ENCODE measurements at regions not wholly inside any gene's neighbourhood (a gene's known extent, or its start where the extent isn't known, plus 50 kb on each side); places are given as distances from the start of the nearest gene placed in this dataset.

DNA sequence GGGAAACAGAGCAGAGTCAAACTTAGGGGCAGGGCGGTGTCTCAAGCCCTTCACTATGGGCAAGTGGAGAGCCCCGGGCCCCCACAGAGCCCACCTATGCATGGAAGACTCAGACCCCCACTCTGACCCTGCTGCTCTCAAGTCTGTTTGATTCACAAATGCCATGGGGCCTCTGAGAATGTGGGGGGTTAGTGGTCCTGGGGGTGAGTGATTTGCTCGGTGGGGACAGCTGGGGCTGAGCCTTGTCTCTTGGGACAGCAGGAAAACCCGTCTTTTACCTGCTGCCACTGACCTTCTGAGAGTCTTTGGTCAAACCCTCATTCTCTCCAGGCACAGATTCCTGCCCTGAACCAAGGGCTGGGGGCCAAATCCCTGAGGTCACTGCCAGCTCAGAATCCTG lies 201.0 kb upstream of the RTL1 start:
- intact Hi-C loops (cut with DNase I) = no loop called here
- TF ChIP-seq CTCF (IDR thresholded peaks at IDR 0.05) = no peak
- Histone ChIP-seq H3K9ac (ENCODE audit: low read depth in 2 of 2, low read length in 2 of 2) (no peak overlapping the region), H3K4me1 (no peaks in the 10 kb centered on the region), H3K4me3 (no peak overlapping the region), H3K27me3 (no peaks in the 10 kb centered on the region), H3K27ac (no peak overlapping the region), H3K36me3 (no peaks in the 10 kb centered on the region), H3K9me3 (no peaks in the 10 kb centered on the region)
- no peak for DNase-seq

DNA sequence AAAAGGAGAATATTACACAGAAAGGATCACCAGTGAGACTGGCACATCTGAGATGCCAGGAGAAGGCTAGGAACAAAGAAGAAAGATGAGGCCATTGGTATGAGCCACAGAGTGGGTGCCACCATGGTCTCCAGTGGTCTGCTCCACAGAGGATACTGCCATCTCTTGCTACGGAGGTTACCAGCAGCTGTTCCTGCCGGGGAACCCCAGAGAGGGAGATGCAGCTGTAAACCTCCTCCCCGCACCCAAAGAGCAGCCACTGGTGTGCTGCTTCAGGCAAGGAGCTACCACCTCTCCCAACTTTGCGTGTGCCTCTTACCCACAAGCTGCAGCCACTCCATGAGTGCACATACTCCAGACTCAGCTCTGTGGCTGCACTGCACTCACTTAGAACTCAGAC lies 201.5 kb upstream of the RTL1 start:
- Histone ChIP-seq H3K4me3 (no peak overlapping the region), H3K27me3 (no peaks in the 10 kb centered on the region), H3K9me3 (no peaks in the 10 kb centered on the region), H3K27ac (no peak overlapping the region), H3K9ac (ENCODE audit: low read depth in 2 of 2, low read length in 2 of 2) (no peak overlapping the region), H3K36me3 (no peaks in the 10 kb centered on the region), H3K4me1 (no peaks in the 10 kb centered on the region)
- no peak for TF ChIP-seq CTCF (IDR thresholded peaks at IDR 0.05)
- DNase-seq = no peak
- intact Hi-C loops (cut with DNase I) = no loop called here

- no peak for TF ChIP-seq CTCF (IDR thresholded peaks at IDR 0.05)
- H3K27me3 ChIP-seq = no peaks in the 10 kb centered on the region
- no peaks in the 10 kb centered on the region for H3K36me3 ChIP-seq
- no peak overlapping the region for H3K4me3 ChIP-seq
- no peak overlapping the region for H3K27ac ChIP-seq
- H3K4me1 ChIP-seq = no peaks in the 10 kb centered on the region
- peak; percentile 12 for DNase-seq
- H3K9me3 ChIP-seq = no peaks in the 10 kb centered on the region
- H3K9ac ChIP-seq (ENCODE audit: low read depth in 2 of 2, low read length in 2 of 2) = no peak overlapping the region
- intact Hi-C loops (cut with DNase I) = no loop called here
These were observed 205.2 kb upstream of the RTL1 start for GRCh38 chr14:101108579-101109346.

DNA sequence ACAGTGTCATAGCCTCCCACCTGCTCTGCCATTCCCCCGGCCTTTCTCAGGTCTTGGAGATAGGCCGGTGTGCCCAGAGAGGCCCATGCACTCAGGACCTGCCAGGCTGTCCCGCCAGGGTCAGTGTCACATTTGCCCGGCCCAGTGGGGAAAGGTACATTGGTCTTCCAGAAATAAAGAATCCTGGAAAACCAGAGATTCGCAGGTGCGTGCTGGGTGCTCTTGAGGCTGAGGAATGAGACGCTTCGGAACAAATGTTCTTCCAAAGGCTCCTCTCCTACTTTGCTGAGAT lies 205.8 kb upstream of the RTL1 start:
- Histone ChIP-seq H3K27me3 (no peaks in the 10 kb centered on the region), H3K4me3 (no peak overlapping the region), H3K9me3 (no peaks in the 10 kb centered on the region), H3K9ac (ENCODE audit: low read depth in 2 of 2, low read length in 2 of 2) (no peak overlapping the region), H3K36me3 (no peaks in the 10 kb centered on the region), H3K4me1 (no peaks in the 10 kb centered on the region), H3K27ac (no peak overlapping the region)
- DNase-seq = no peak
- intact Hi-C loops (cut with DNase I) = no loop called here
- TF ChIP-seq CTCF (IDR thresholded peaks at IDR 0.05) = no peak

GRCh38 chr14:101109981-101110728 lies 206.6 kb upstream of the RTL1 start:
- Histone ChIP-seq H3K9ac (ENCODE audit: low read depth in 2 of 2, low read length in 2 of 2) (no peak overlapping the region), H3K27ac (no peak overlapping the region), H3K9me3 (no peaks in the 10 kb centered on the region), H3K4me3 (no peak overlapping the region), H3K4me1 (no peaks in the 10 kb centered on the region), H3K27me3 (no peaks in the 10 kb centered on the region), H3K36me3 (no peaks in the 10 kb centered on the region)
- DNase-seq = peak; percentile 12
- no peak for TF ChIP-seq CTCF (IDR thresholded peaks at IDR 0.05)
- intact Hi-C loops (cut with DNase I) = no loop called here

Data from colonic mucosa (tissue), 4 donors.